ENCODE measurements at regions not wholly inside any gene's neighbourhood (a gene's known extent, or its start where the extent isn't known, plus 50 kb on each side); places are given as distances from the start of the nearest gene placed in this dataset.
"Not testable (repeated sequence)": the region's sequence is repeated elsewhere in the genome, so short reads cannot be mapped to it uniquely, and the experiment has no call there.

- no peak for TF ChIP-seq ZSCAN5A (tag by site-specific recombination; IDR thresholded peaks at IDR 0.05)
- TF ChIP-seq ZNF549 (tag by site-specific recombination; IDR thresholded peaks at IDR 0.05): no peak
- TF ChIP-seq MEIS1 (CRISPR knock-in tag; IDR thresholded peaks at IDR 0.05; ENCODE audit: borderline replicate concordance): no peak
- no peak for TF ChIP-seq SCRT1 (tag by site-specific recombination; IDR thresholded peaks at IDR 0.05; ENCODE audit: borderline replicate concordance)
- no peak for TF ChIP-seq ZNF48 (tag by site-specific recombination; IDR thresholded peaks at IDR 0.05)
- TF ChIP-seq ZFHX2 (tag by site-specific recombination; conservative IDR thresholded peaks at IDR 0.05): no peak
- no peak for TF ChIP-seq ZNF423 (tag by site-specific recombination; IDR thresholded peaks at IDR 0.05)
- no peak for TF ChIP-seq ZBTB8A (tag by site-specific recombination; IDR thresholded peaks at IDR 0.05)
These were observed 451.9 kb upstream of the ZEB2 start (continued) for GRCh38 chr2:144971786-144972335.

GRCh38 chr2:144970410-144970809, 450.5 kb upstream of the ZEB2 start:
- TF ChIP-seq SETDB1 (IDR thresholded peaks at IDR 0.05; ENCODE audit: insufficient read length, low read length): peak; percentile 16
- H3K4me3 ChIP-seq (ENCODE audit: low read depth, low read length); H3K36me3 ChIP-seq (ENCODE audit: control insufficient read depth in 2 of 2, insufficient read depth in 1 of 2, low read length in 2 of 2); POLR2A ChIA-PET; H3K4me1 ChIP-seq (ENCODE audit: control insufficient read depth, insufficient read depth, low read length); H3K27ac ChIP-seq (ENCODE audit: extremely low read depth, low read depth, low read length); H3K9me3 ChIP-seq (ENCODE audit: control insufficient read depth, insufficient read depth, low read depth, low read length); CTCF ChIA-PET: not testable (repeated sequence)

- CTCF ChIA-PET: interaction anchor here (0.7 kb wide), 1 partner anchor 98 kb away, joined by 3 read pairs; no protein-coding TSS in a partner anchor
- POLR2A ChIA-PET; H3K4me1 ChIP-seq (ENCODE audit: control insufficient read depth, insufficient read depth, low read length); H3K36me3 ChIP-seq (ENCODE audit: control insufficient read depth in 2 of 2, insufficient read depth in 1 of 2, low read length in 2 of 2); H3K27ac ChIP-seq (ENCODE audit: extremely low read depth, low read depth, low read length); H3K9me3 ChIP-seq (ENCODE audit: control insufficient read depth, insufficient read depth, low read depth, low read length); H3K4me3 ChIP-seq (ENCODE audit: low read depth, low read length): not testable (repeated sequence)
- peak; percentile 59 for TF ChIP-seq ZNF585B (tag by site-specific recombination; IDR thresholded peaks at IDR 0.05)
These were observed 449.6 kb upstream of the ZEB2 start for GRCh38 chr2:144969564-144969963.

GRCh38 chr2:144967961-144968360, 448.0 kb upstream of the ZEB2 start:
- Histone ChIP-seq H3K27ac (ENCODE audit: extremely low read depth, low read depth, low read length) (no peak overlapping the region), H3K9me3 (ENCODE audit: control insufficient read depth, insufficient read depth, low read depth, low read length) (no peaks in the 10 kb centered on the region), H3K4me3 (ENCODE audit: low read depth, low read length) (no peak overlapping the region), H3K4me1 (ENCODE audit: control insufficient read depth, insufficient read depth, low read length) (no peaks in the 10 kb centered on the region), H3K36me3 (ENCODE audit: control insufficient read depth in 2 of 2, insufficient read depth in 1 of 2, low read length in 2 of 2) (no peaks in the 10 kb centered on the region)
- ChIA-PET CTCF (no interaction called here), POLR2A (no interaction called here)
- TF ChIP-seq ZNF169 (tag by site-specific recombination; IDR thresholded peaks at IDR 0.05) (no peak), ZNF677 (tag by site-specific recombination; IDR thresholded peaks at IDR 0.05) (no peak), ZNF184 (tag by site-specific recombination; IDR thresholded peaks at IDR 0.05) (no peak), ZBTB8A (tag by site-specific recombination; IDR thresholded peaks at IDR 0.05) (no peak)

- POLR2A ChIA-PET: no interaction called here
These were observed 445.3 kb upstream of the ZEB2 start for GRCh38 chr2:144965172-144965571.

More at GRCh38 chr2:144965172-144965571, 445.3 kb upstream of the ZEB2 start:
- CTCF ChIA-PET: no interaction called here
- H3K36me3 ChIP-seq (ENCODE audit: control insufficient read depth in 2 of 2, insufficient read depth in 1 of 2, low read length in 2 of 2): no peaks in the 10 kb centered on the region
- H3K4me3 ChIP-seq (ENCODE audit: low read depth, low read length): no peak overlapping the region
- no peaks in the 10 kb centered on the region for H3K9me3 ChIP-seq (ENCODE audit: control insufficient read depth, insufficient read depth, low read depth, low read length)
- TF ChIP-seq ZNF585B (tag by site-specific recombination; IDR thresholded peaks at IDR 0.05) (peak; percentile 81), ZNF76 (tag by site-specific recombination; IDR thresholded peaks at IDR 0.05; ENCODE audit: borderline replicate concordance, low read depth) (no peak)
- no peak overlapping the region for H3K27ac ChIP-seq (ENCODE audit: extremely low read depth, low read depth, low read length)
- H3K4me1 ChIP-seq (ENCODE audit: control insufficient read depth, insufficient read depth, low read length): no peaks in the 10 kb centered on the region

All from HEK293 (cell line).